HG03025 (cell line): ENCODE measurements at regions not wholly inside any gene's neighbourhood (a gene's known extent, or its start where the extent isn't known, plus 50 kb on each side); places are given as distances from the start of the nearest gene placed in this dataset.

Source experiments
- ATAC-seq: cut with Tn5 transposase; IDR thresholded peaks from one replicate; pipeline ENCODE4 v1.9.1; 2021; ENCODE audit warnings: mild to moderate bottlenecking, moderate library complexity; ENCODE audit not compliant: unreplicated experiment, low FRiP score

DNA sequence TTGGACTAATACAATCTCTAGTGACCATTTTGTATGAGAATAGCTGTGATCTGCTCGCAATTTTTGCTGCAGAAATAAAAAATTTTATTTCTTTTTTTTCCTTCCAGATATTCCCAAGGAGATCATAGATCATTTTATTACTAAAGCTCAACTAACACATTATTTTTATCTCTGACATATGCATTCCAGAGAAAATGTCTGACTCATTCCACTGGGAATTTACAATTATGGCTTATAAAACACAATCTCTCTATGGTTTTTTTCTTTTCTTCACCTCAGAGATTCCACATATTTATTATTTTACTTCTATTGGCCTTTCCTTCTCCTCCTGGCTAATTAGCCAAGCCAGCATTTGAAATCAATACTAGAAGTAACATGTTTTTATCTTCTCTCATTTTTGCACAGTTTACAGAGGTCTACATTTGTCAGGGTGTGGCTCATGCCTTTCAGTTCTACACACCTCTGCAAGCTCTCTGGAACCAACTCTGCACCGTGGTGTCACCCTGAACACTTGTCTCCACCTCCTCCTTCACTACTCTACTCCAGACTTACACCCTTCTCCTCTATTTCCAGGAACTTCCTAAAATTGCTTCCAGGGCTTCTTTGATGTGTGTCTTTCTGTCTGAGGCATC is 59.8 kb upstream of the GPM6A start:
- no peak for ATAC-seq

DNA sequence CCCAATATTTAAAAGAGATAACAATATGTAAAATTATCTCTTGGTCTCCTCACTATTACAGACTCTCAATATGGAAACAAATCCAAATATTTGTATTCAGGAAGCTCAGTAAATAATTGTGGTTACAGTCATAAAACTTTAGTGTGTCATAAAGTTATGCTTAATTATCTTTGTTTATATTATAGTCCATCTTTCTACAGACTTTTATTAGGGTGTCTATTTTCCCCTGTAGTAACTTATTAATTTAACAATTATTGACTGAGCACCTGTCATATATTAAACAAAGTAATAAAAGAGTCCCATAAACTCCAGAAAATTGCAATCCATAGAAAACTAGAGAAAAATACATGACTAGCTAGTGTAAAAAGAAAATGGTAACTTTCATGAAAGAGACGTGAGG is 61.6 kb upstream of the GPM6A start:
- ATAC-seq: no peak

GRCh38 chr4:175874306-175874705 is 62.2 kb upstream of the GPM6A start:
- ATAC-seq: no peak

GRCh38 chr4:175875993-175876771 is 64.1 kb upstream of the GPM6A start:
- ATAC-seq: no peak

DNA sequence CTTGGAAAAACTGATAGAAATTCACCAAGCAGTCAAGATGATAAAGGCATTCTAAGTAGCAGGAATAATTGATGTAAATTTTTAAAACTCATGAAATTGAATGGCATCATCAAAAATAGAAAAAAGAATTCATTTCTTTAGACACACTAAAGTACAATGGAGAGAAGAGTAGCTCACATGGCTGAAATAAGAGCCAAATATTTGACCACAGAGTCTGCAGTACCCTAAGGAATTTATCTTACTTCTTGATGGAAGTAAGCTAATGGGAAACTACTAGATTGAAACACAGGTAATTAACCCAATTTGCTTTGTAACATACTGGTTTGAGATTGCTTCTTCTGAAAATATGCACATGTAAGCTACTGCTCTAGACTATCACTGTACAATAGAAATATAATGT is 70.8 kb upstream of the GPM6A start:
- ATAC-seq: no peak

DNA sequence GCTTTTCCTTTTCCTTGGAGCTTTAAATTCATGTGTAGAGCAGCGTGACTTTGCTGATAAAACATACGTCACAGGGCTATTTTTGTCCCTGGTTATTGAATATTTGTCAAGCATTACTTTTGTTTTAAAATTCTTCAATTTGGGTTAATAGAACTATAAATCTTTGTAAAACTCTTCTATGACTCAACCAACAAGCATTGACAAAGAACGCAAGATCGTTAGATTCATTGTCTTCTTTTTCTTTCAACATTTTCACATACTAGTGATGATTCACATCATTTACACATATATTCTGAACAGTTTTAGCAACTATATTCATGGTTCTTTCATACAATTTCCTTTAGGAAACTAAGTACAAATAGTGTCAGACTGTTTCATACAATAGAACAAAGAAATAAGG is 72.0 kb upstream of the GPM6A start:
- no peak for ATAC-seq

DNA sequence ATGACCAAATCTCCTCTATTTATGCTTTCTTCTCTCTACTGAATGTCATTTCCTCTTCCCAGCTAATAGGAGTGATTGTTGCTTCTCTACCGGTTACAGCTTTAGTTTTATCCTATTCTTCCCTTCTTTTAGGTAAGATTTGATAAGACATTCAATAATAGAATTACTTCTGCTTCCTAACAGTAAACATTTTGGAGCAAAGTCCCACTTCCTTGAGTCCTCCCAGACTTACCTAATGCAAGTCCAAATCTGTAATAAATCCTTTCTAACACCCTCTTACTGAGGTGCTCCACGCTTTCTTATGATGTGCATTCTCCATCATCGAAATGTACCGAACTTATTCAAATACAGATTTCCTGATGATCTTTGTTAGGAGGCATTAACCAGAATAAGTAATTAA is 79.2 kb upstream of the GPM6A start:
- no peak for ATAC-seq

DNA sequence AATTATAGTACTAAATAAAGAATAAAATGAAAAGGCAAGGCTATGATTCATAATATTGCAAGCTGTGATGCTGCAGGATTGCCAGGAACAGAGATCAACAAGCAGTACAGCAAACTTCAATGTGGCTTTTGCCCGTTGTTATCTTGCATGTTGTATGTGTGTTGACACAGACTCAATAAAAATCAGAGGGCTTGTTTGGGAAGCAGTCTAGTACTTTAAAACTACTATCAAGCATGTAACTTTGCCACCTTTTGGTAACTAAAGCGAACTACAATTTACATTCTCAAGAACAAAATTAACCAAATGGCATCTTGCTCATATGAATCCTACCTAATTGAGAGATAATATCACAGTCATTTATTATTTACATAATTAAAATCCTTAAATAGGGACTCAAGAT is 79.8 kb upstream of the GPM6A start:
- peak; percentile 55 for ATAC-seq

GRCh38 chr4:175905925-175906324 is 93.9 kb upstream of the GPM6A start:
- ATAC-seq: no peak

- ATAC-seq: no peak
Observed at GRCh38 chr4:175906384-175906783, 94.3 kb upstream of the GPM6A start.

GRCh38 chr4:175910700-175911099 is 98.6 kb upstream of the GPM6A start:
- ATAC-seq: no peak

GRCh38 chr4:175916626-175917351 is 104.7 kb upstream of the GPM6A start:
- ATAC-seq: no peak

DNA sequence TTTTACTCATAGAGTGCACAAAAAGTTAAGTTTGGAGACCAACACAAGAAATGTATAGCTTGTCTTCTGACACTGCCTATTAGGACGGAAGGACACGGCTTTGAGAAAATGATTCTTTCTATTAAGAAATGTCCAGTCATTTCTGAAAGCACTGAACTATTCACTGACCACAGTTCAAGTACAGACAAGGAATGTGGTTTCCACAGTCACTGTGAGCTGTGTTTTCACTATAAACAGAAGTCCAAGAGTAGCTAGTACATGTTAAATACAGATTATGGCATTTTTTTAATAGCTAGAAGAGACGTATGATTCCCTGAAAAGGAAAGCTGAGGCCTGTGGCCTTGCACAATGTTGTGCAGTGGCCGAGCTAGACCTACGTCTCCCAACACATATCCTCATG is 115.1 kb upstream of the GPM6A start:
- ATAC-seq: no peak

- no peak for ATAC-seq
Observed at GRCh38 chr4:175929441-175929840, 117.4 kb upstream of the GPM6A start.

DNA sequence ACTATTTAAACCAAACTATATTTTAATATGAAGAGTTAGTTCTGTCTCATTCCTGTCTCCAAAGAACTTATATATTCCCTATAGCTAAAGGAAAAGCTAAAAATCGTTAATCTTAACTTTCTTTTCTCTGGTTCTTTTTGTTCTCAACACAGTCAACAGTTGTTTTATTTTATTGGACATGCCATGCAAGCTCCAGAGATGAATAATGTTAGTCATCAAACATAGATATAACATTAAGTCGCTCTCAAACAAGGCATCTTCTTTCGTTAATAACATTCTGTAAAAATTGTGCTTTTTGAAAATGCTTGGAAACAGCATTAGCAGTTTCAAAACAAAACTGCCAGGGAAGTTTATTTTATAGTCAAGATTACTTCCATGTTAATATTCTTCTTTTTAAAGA is 117.9 kb upstream of the GPM6A start:
- no peak for ATAC-seq

GRCh38 chr4:175930471-175930870 is 118.4 kb upstream of the GPM6A start:
- no peak for ATAC-seq

- no peak for ATAC-seq
Observed at GRCh38 chr4:175932116-175932515, 120.1 kb upstream of the GPM6A start.

DNA sequence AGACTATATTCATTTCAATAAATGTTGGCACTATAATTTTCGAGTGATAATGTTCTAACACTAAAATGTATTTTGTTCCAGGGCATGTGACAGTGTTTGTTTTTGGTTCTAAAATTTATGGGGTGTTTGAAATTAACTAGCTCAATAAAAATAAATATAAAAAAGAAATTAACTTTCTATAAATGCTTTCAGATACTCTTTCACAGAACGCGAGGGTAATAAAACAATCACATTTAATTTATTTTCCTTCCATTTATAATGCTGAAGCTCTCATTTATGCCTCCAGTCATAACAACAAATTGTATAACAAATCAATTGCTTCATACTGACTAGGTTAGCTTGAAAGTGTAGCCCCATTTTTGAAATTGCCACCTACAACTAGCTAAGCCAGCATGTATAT is 122.4 kb upstream of the GPM6A start:
- ATAC-seq: no peak

DNA sequence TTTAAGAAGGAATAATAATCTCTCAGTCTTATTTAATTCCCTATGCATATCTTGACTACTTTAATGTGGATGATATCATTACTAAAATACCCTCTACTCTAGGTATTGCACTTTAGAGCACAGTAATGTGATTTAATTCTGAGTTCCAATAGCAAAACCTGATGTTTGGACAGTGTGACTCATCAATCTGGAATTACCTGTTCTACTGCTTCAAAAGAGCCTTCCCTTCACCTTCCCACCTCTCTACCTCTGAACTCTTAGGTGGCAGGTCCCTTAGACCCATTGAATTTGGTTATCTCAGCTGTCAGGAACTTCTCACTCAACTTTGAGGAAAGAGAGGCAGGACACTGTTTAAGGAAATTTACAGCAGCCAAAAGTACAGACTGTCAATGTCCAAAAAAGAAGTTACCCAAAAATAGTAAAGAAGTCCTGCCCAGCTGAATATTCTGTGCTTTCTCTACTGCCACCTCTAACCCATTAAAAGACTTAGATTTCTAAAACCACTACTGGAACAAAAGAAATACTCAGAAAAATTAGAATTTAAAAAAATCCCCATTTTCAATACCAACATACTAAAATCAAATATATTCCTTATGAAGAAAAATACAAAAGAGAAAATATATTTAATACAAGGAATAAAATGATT is 123.1 kb upstream of the GPM6A start:
- ATAC-seq: no peak

GRCh38 chr4:175944126-175944910 is 121.3 kb upstream of the WDR17 start:
- no peak for ATAC-seq
